ENCODE measurements at regions not wholly inside any gene's neighbourhood (a gene's known extent, or its start where the extent isn't known, plus 50 kb on each side); places are given as distances from the start of the nearest gene placed in this dataset.

DNA sequence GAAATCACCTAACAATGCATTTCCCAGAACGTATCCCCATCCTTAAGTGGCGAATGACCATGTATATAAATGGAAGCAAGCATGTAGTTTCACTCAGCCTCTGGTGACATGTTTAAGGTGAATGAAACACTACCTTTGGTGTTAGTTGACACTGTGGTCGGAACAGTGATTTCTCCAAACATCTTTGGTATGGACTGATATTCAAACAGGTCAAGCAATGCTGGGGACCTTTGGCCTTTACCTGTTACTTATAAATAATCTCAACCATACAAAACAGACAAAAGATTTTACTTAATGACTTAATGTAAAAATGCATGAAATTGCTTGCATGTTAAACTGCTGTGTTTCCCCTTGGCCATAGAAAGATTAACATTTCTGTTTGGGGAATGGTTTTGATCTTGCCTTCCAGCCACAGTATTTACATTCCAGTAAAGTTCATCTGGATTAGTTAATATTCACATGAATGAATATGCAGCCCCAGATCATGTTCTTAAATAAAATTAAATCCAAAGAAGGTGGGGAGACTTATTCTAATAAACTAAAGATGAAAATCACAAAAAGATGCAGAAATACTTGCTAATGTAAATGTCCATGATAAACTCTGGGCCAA lies 74.4 kb upstream of the HES1 start:
- TF ChIP-seq, protein P1, sequence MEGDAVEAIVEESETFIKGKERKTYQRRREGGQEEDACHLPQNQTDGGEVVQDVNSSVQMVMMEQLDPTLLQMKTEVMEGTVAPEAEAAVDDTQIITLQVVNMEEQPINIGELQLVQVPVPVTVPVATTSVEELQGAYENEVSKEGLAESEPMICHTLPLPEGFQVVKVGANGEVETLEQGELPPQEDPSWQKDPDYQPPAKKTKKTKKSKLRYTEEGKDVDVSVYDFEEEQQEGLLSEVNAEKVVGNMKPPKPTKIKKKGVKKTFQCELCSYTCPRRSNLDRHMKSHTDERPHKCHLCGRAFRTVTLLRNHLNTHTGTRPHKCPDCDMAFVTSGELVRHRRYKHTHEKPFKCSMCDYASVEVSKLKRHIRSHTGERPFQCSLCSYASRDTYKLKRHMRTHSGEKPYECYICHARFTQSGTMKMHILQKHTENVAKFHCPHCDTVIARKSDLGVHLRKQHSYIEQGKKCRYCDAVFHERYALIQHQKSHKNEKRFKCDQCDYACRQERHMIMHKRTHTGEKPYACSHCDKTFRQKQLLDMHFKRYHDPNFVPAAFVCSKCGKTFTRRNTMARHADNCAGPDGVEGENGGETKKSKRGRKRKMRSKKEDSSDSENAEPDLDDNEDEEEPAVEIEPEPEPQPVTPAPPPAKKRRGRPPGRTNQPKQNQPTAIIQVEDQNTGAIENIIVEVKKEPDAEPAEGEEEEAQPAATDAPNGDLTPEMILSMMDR (optimal IDR thresholded peaks at IDR 0.05 in 1 of 3, IDR thresholded peaks at IDR 0.05 in 1 of 3, conservative IDR thresholded peaks at IDR 0.05 in 1 of 3; ENCODE audit: extremely low read depth in 1 of 3, insufficient read depth in 2 of 3, low read length in 3 of 3): no peak
- no peak for TF ChIP-seq EZH2 (IDR thresholded peaks at IDR 0.05; ENCODE audit: low read length)

All from keratinocyte (primary cell).